WTC11 (cell line): ENCODE measurements at regions not wholly inside any gene's neighbourhood (a gene's known extent, or its start where the extent isn't known, plus 50 kb on each side); places are given as distances from the start of the nearest gene placed in this dataset.

Source experiments
- ATAC-seq: fragments of 200-7000 bp; cut with Tn5 transposase; 2 replicates; pipeline ENCODE4 v1.10.0; 2021; ENCODE audit warnings: mild to moderate bottlenecking, moderate library complexity
- CTCF ChIA-PET: fragments of 300-600 bp; sonication (Branson Sonifier 250); formaldehyde crosslinking; loops from one replicate; lab custom pipeline; 2021; ENCODE audit warnings: antibody characterized with exemption; lab: Charles Lee
- POLR2A ChIA-PET: fragments of 350-600 bp; sonication (Branson Sonifier 250); formaldehyde crosslinking; loops from one replicate; lab custom pipeline; 2021; ENCODE audit warnings: antibody characterized with exemption; lab: Charles Lee
- DNase-seq: peaks from one replicate; pipeline ENCODE4 v3.0.0; 2021; ENCODE audit warnings: low spot score
- H3K27ac Mint-ChIP-seq: 2 replicates; pipeline ENCODE4 v1.8.0; 2021; ENCODE audit warnings: mixed read lengths
- H3K27me3 Mint-ChIP-seq: 2 replicates; pipeline ENCODE4 v1.8.0; 2021; ENCODE audit warnings: low read depth, mild to moderate bottlenecking, moderate library complexity, mixed read lengths
- H3K36me3 Mint-ChIP-seq: 2 replicates; pipeline ENCODE4 v1.8.0; 2021; ENCODE audit warnings: mixed read lengths
- H3K4me1 Mint-ChIP-seq: 2 replicates; pipeline ENCODE4 v1.8.0; 2022; ENCODE audit warnings: mixed read lengths
- H3K4me3 Mint-ChIP-seq: 2 replicates; pipeline ENCODE4 v1.8.0; 2021; ENCODE audit warnings: mild to moderate bottlenecking, moderate library complexity, mixed read lengths
- H3K9me3 Mint-ChIP-seq: 2 replicates; pipeline ENCODE4 v1.8.0; 2021; ENCODE audit warnings: mixed read lengths
- ATF1 ChIP-seq: sonication (generic); formaldehyde crosslinking; IDR thresholded peaks from 2 replicates; pipeline ENCODE4 v1.8.1; 2023; ENCODE audit warnings: mild to moderate bottlenecking, moderate library complexity, missing genetic modification reagents
- ATF3 ChIP-seq: sonication (generic); formaldehyde crosslinking; conservative IDR thresholded peaks from 2 replicates; pipeline ENCODE4 v1.8.1; 2022; ENCODE audit warnings: mild to moderate bottlenecking, missing genetic modification reagents
- ATF6 ChIP-seq: sonication (generic); formaldehyde crosslinking; IDR thresholded peaks from 2 replicates; pipeline ENCODE4 v1.8.1; 2023; ENCODE audit warnings: mild to moderate bottlenecking, missing genetic modification reagents
- CBFB ChIP-seq: sonication (generic); formaldehyde crosslinking; IDR thresholded peaks from 2 replicates; pipeline ENCODE4 v1.8.1; 2022; ENCODE audit warnings: mild to moderate bottlenecking, low read depth, missing genetic modification reagents
- CREB1 ChIP-seq: sonication (generic); formaldehyde crosslinking; IDR thresholded peaks from 2 replicates; pipeline ENCODE4 v1.8.0; 2023; ENCODE audit warnings: mild to moderate bottlenecking, missing genetic modification reagents
- E2F1 ChIP-seq: sonication (generic); formaldehyde crosslinking; IDR thresholded peaks from 2 replicates; pipeline ENCODE4 v1.8.0; 2022; ENCODE audit warnings: mild to moderate bottlenecking, missing genetic modification reagents
- EMX1 ChIP-seq: fragments of 250-450 bp; sonication (Bioruptor Pico); IDR thresholded peaks from 2 replicates; pipeline ENCODE4 v1.8.0; 2021; ENCODE audit warnings: mild to moderate bottlenecking
- HMGXB4 ChIP-seq: sonication (generic); formaldehyde crosslinking; IDR thresholded peaks from 2 replicates; pipeline ENCODE4 v1.8.1; 2023; ENCODE audit warnings: mild to moderate bottlenecking, moderate library complexity, missing genetic modification reagents
- IRF1 ChIP-seq: sonication (generic); formaldehyde crosslinking; IDR thresholded peaks from 2 replicates; pipeline ENCODE4 v1.8.0; 2023; ENCODE audit warnings: missing genetic modification reagents
- MXD4 ChIP-seq: fragments of 250-450 bp; sonication (Bioruptor Pico); IDR thresholded peaks from 2 replicates; pipeline ENCODE4 v1.8.0; 2021; ENCODE audit warnings: mild to moderate bottlenecking, moderate library complexity, borderline replicate concordance
- NR3C1 ChIP-seq: sonication (generic); formaldehyde crosslinking; conservative IDR thresholded peaks from 2 replicates; pipeline ENCODE4 v1.8.1; 2023; ENCODE audit warnings: low read depth, mild to moderate bottlenecking, missing genetic modification reagents
- RORB ChIP-seq: fragments of 250-450 bp; sonication (Bioruptor Pico); IDR thresholded peaks from 2 replicates; pipeline ENCODE4 v1.9.0; 2021; ENCODE audit warnings: mild to moderate bottlenecking
- SOX15 ChIP-seq: fragments of 250-450 bp; sonication (Bioruptor Pico); IDR thresholded peaks from 2 replicates; pipeline ENCODE4 v1.9.0; 2021; ENCODE audit warnings: mild to moderate bottlenecking
- TEAD1 ChIP-seq: sonication (generic); formaldehyde crosslinking; IDR thresholded peaks from 2 replicates; pipeline ENCODE4 v1.8.0; 2022; ENCODE audit warnings: mild to moderate bottlenecking, missing genetic modification reagents
- ZBTB43 ChIP-seq: sonication (generic); formaldehyde crosslinking; IDR thresholded peaks from 2 replicates; pipeline ENCODE4 v1.8.1; 2023; ENCODE audit warnings: mild to moderate bottlenecking, missing genetic modification reagents
- ZNF121 ChIP-seq: sonication (generic); formaldehyde crosslinking; IDR thresholded peaks from 2 replicates; pipeline ENCODE4 v1.8.0; 2023; ENCODE audit warnings: missing genetic modification reagents
- ZNF138 ChIP-seq: sonication (generic); formaldehyde crosslinking; conservative IDR thresholded peaks from 2 replicates; pipeline ENCODE4 v1.8.1; 2022; ENCODE audit warnings: mild to moderate bottlenecking, moderate library complexity, missing genetic modification reagents
- ZNF219 ChIP-seq: sonication (generic); formaldehyde crosslinking; IDR thresholded peaks from 2 replicates; pipeline ENCODE4 v1.8.0; 2023; ENCODE audit warnings: missing genetic modification reagents, mild to moderate bottlenecking, borderline replicate concordance
- ZNF281 ChIP-seq: sonication (generic); formaldehyde crosslinking; IDR thresholded peaks from 2 replicates; pipeline ENCODE4 v1.8.0; 2023; ENCODE audit warnings: mild to moderate bottlenecking, missing genetic modification reagents
- ZNF423 ChIP-seq: fragments of 250-450 bp; sonication (Bioruptor Pico); IDR thresholded peaks from 2 replicates; pipeline ENCODE4 v2.1.2; 2022; ENCODE audit warnings: mild to moderate bottlenecking, moderate library complexity

GRCh38 chr3:111244760-111245159 is 173.1 kb downstream of the NECTIN3 start:
- no peaks in the 10 kb centered on the region for H3K27me3 Mint-ChIP-seq
- H3K27ac Mint-ChIP-seq, result no peak overlapping the region
- peaks cover 17% of the 10 kb centered on the region for H3K9me3 Mint-ChIP-seq
- H3K4me1 Mint-ChIP-seq, result no peaks in the 10 kb centered on the region
- ChIA-PET CTCF (no interaction called here), POLR2A (no interaction called here)
- ATAC-seq (no peak), DNase-seq (no peak)
- H3K4me3 Mint-ChIP-seq, result no peak overlapping the region
- H3K36me3 Mint-ChIP-seq, result no peaks in the 10 kb centered on the region; the same call in 1 of the 2 replicates
- TF ChIP-seq ATF3 (CRISPR knock-in tag) (no peak), TEAD1 (CRISPR knock-in tag) (no peak), ZBTB43 (CRISPR knock-in tag) (no peak), ZNF138 (no peak), CBFB (CRISPR knock-in tag) (no peak), RORB (CRISPR knock-in tag) (no peak), ATF6 (CRISPR knock-in tag) (no peak), SOX15 (no peak), E2F1 (CRISPR knock-in tag) (no peak), EMX1 (CRISPR knock-in tag) (no peak)

GRCh38 chr3:111246967-111247760 is 175.5 kb downstream of the NECTIN3 start:
- Mint-ChIP-seq H3K27ac (no peak overlapping the region), H3K27me3 (no peaks in the 10 kb centered on the region), H3K4me3 (no peak overlapping the region), H3K36me3 (no peaks in the 10 kb centered on the region), H3K4me1 (no peaks in the 10 kb centered on the region), H3K9me3 (peaks cover 6% of the 10 kb centered on the region; the same call in 1 of the 2 replicates)
- no peak for DNase-seq
- ChIA-PET POLR2A (no interaction called here), CTCF (no interaction called here)
- TF ChIP-seq ATF1 (CRISPR knock-in tag) (no peak), ATF3 (CRISPR knock-in tag) (no peak), NR3C1 (no peak), CREB1 (CRISPR knock-in tag) (no peak), ZNF281 (CRISPR knock-in tag) (no peak), IRF1 (CRISPR knock-in tag) (no peak), MXD4 (CRISPR knock-in tag) (no peak), HMGXB4 (CRISPR knock-in tag) (no peak), ZNF219 (no peak), ZNF423 (CRISPR knock-in tag) (no peak), TEAD1 (CRISPR knock-in tag) (no peak), ZNF121 (CRISPR knock-in tag) (no peak), RORB (CRISPR knock-in tag) (no peak)
- no peak for ATAC-seq
